Brain microvascular endothelial cell (primary cell): ENCODE measurements at regions not wholly inside any gene's neighbourhood (a gene's known extent, or its start where the extent isn't known, plus 50 kb on each side); places are given as distances from the start of the nearest gene placed in this dataset.

Experiments
- DNase-seq: peaks from one replicate; pipeline ENCODE4 v3.0.0-alpha.2; 2020
- H3K27ac ChIP-seq: fragments of 250-450 bp; sonication (Bioruptor Pico); 2 replicates; pipeline ENCODE4 v1.5.1; 2020; ENCODE audit warnings: mild to moderate bottlenecking, moderate library complexity
- H3K27me3 ChIP-seq: fragments of 250-450 bp; sonication (Bioruptor Pico); replicated peaks from 2 replicates; pipeline ENCODE4 v1.5.1; 2020; ENCODE audit warnings: mild to moderate bottlenecking
- H3K36me3 ChIP-seq: fragments of 250-450 bp; sonication (Bioruptor Pico); replicated peaks from 2 replicates; pipeline ENCODE4 v1.5.1; 2020; ENCODE audit warnings: mild to moderate bottlenecking
- H3K4me3 ChIP-seq: 2 replicates; pipeline ENCODE4 v1.5.1; 2011; ENCODE audit warnings: low read depth, mild to moderate bottlenecking, control low read depth, low read length, moderate library complexity
- CTCF ChIP-seq: IDR thresholded peaks from 2 replicates; pipeline ENCODE4 v1.5.1; 2011; ENCODE audit warnings: low read depth, mild to moderate bottlenecking, moderate library complexity, low read length, control low read depth, inconsistent platforms; ENCODE audit errors: missing control alignments
- in situ Hi-C: cut with HindIII; loops from 2 replicates; pipeline ENCODE4 v1.10.0; 2017; ENCODE audit warnings: low sequenced_read_pairs, low pct_ligation_motif_present

- no peak for TF ChIP-seq CTCF
- in situ Hi-C loops: no loop called here
- DNase-seq: no peak
These were observed 161.9 kb downstream of the URI1 start for GRCh38 chr19:30103981-30104380.

GRCh38 chr19:30105316-30105715 is 163.3 kb downstream of the URI1 start:
- in situ Hi-C loops: no loop called here

More at GRCh38 chr19:30103981-30104380, 161.9 kb downstream of the URI1 start:
- no peaks in the 10 kb centered on the region for H3K36me3 ChIP-seq
- no peak overlapping the region for H3K27ac ChIP-seq
- H3K27me3 ChIP-seq: no peaks in the 10 kb centered on the region
- no peak overlapping the region for H3K4me3 ChIP-seq

DNA sequence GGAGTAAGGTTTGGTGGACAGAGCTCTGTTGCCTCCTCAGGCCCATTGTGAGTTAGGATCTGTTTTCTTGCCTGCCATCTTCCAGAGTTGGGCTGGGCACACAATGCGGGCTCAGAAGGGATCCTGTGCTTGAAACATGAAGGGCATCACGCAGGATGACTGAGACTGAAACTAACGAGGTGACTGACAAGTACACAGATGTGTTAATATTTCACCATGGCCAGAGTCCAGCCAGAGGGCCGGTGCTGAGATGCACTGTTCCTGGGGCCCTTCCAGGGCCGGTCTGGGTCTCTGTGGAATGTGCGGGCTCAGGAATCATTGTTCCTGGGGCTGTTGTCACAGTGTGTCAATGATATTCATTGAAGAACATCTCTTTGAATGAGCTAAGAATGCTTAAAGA is 163.7 kb downstream of the URI1 start:
- DNase-seq: no peak
- no peaks in the 10 kb centered on the region for H3K27me3 ChIP-seq
- TF ChIP-seq CTCF: no peak
- no peaks in the 10 kb centered on the region for H3K36me3 ChIP-seq
- H3K27ac ChIP-seq: no peak overlapping the region
- H3K4me3 ChIP-seq: no peak overlapping the region
- in situ Hi-C loops: no loop called here

More at GRCh38 chr19:30105316-30105715, 163.3 kb downstream of the URI1 start:
- Histone ChIP-seq H3K27ac (no peak overlapping the region), H3K27me3 (no peaks in the 10 kb centered on the region), H3K4me3 (no peak overlapping the region), H3K36me3 (no peaks in the 10 kb centered on the region)
- no peak for DNase-seq
- TF ChIP-seq CTCF: no peak

DNA sequence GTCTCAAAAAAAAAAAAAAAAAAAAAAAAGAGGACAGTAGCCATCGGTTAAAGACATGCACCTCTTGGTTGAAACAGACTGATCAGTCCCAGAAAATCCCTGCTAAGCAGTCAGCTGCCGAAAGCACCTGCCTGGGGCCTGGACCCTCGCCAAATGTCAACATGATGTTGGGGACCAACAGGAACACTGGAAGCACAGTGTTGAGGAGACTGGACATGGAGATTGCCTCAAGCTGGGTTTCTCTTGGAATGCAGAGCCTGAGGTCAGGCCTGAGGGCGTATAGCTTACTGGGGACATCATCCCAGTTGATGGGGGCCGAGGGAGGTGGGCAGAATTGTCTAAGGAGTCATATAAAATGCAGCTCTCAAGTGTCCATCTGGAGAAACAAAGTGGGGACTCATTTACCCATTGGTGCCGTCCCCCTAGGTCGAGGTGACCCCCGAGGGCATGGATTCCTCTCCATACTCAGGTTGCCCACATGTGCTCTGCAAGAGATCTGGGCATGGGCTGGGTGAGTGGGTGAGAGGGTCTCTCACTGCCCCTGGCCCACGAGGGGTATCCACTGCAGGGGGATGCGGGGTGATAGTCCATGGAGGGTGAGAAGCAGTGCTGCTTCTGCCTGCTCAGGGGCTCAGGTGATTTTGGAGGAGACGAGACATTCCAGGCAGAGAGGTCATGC is 164.5 kb downstream of the URI1 start:
- no peak overlapping the region for H3K27ac ChIP-seq
- in situ Hi-C loops: no loop called here
- no peaks in the 10 kb centered on the region for H3K36me3 ChIP-seq
- no peak for TF ChIP-seq CTCF
- no peak for DNase-seq
- no peaks in the 10 kb centered on the region for H3K27me3 ChIP-seq
- no peak overlapping the region for H3K4me3 ChIP-seq

- no peaks in the 10 kb centered on the region for H3K36me3 ChIP-seq
- no peak for TF ChIP-seq CTCF
- H3K4me3 ChIP-seq: no peak overlapping the region
- in situ Hi-C loops: no loop called here
- no peak for DNase-seq
- no peak overlapping the region for H3K27ac ChIP-seq
- H3K27me3 ChIP-seq: no peaks in the 10 kb centered on the region
These were observed 165.2 kb downstream of the URI1 start for GRCh38 chr19:30107251-30107650.

DNA sequence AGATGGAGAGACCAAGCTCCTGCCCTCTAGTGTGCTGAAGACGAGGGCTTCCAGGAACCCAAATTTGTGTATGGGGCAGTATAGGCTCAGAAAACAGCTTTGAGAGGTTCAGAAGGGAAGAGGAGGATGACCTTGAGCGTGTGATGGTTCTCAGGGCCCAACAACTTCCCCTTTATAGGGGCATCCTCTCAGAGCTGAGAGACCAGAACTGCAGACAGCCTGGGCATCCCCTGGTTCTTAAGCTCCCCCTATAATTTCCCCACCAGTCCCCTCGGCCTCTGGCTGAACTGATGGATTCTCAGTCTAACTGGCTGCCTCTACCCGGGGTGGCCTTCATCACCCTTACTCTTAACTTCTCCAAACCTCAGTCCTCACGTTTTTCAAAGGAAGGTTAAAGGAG is 167.5 kb downstream of the URI1 start:
- TF ChIP-seq CTCF: no peak
- in situ Hi-C loops: no loop called here
- H3K36me3 ChIP-seq: no peaks in the 10 kb centered on the region
- H3K4me3 ChIP-seq: no peak overlapping the region
- H3K27me3 ChIP-seq: no peaks in the 10 kb centered on the region
- no peak for DNase-seq
- no peak overlapping the region for H3K27ac ChIP-seq
